ENCODE measurements at regions not wholly inside any gene's neighbourhood (a gene's known extent, or its start where the extent isn't known, plus 50 kb on each side); places are given as distances from the start of the nearest gene placed in this dataset.

- intact Hi-C loops (cut with micrococcal nuclease; ENCODE audit: unreplicated experiment) = no loop called here
- POLR2A ChIA-PET = no interaction called here
These were observed 110.7 kb upstream of the HNRNPA3 start for GRCh38 chr2:177101930-177102329.

GRCh38 chr2:177106212-177106611, 106.4 kb upstream of the HNRNPA3 start:
- ATAC-seq = peak; percentile 74; the same call in 1 of the 2 replicates
- no peak for DNase-seq (ENCODE audit: low read depth, low spot score)
- no TSS peak for BruUV-seq (replicated peaks)

More at GRCh38 chr2:177101930-177102329, 110.7 kb upstream of the HNRNPA3 start:
- in situ Hi-C loops (cut with HindIII; ENCODE audit: low pct_unique_long_range_greater_than_20kb, low sequenced_read_pairs) = no loop called here
- DNase-seq (ENCODE audit: low read depth, low spot score) (no peak), ATAC-seq (no peak)
- H3K4me3 ChIP-seq (ENCODE audit: low read depth in 2 of 2, low read length in 2 of 2) = no peak overlapping the region
- no peaks in the 10 kb centered on the region for H3K9me3 ChIP-seq (ENCODE audit: control insufficient read depth, insufficient read depth, low read depth, low read length)
- H3K4me1 ChIP-seq (ENCODE audit: control insufficient read depth, insufficient read depth, low read length) = no peaks in the 10 kb centered on the region
- no peak overlapping the region for H3K27ac ChIP-seq (ENCODE audit: low read length)
- CTCF ChIA-PET = interaction anchor here (0.7 kb wide), 1 partner anchor 19 kb away, joined by 6 read pairs; no protein-coding TSS in a partner anchor
- H3K27me3 ChIP-seq (ENCODE audit: control insufficient read depth, insufficient read depth, low read length) = no peaks in the 10 kb centered on the region
- no peak for TF ChIP-seq POLR2AphosphoS5 (IDR thresholded peaks at IDR 0.05; ENCODE audit: low read depth, low read length)
- no peak for TF ChIP-seq REST (IDR thresholded peaks at IDR 0.05; ENCODE audit: insufficient read depth in 1 of 2, low read depth in 2 of 2, low read length in 1 of 2)
- BruUV-seq (replicated peaks) = no TSS peak
- H3K36me3 ChIP-seq (ENCODE audit: control insufficient read depth, insufficient read depth, low read length) = no peaks in the 10 kb centered on the region

More at GRCh38 chr2:177106212-177106611, 106.4 kb upstream of the HNRNPA3 start:
- intact Hi-C loops (cut with micrococcal nuclease; ENCODE audit: unreplicated experiment) (no loop called here), in situ Hi-C loops (cut with HindIII; ENCODE audit: low pct_unique_long_range_greater_than_20kb, low sequenced_read_pairs) (no loop called here)
- Histone ChIP-seq H3K36me3 (ENCODE audit: control insufficient read depth, insufficient read depth, low read length) (no peaks in the 10 kb centered on the region), H3K4me3 (ENCODE audit: low read depth in 2 of 2, low read length in 2 of 2) (no peak overlapping the region), H3K27ac (ENCODE audit: low read length) (no peak overlapping the region), H3K9me3 (ENCODE audit: control insufficient read depth, insufficient read depth, low read depth, low read length) (no peaks in the 10 kb centered on the region), H3K27me3 (ENCODE audit: control insufficient read depth, insufficient read depth, low read length) (no peaks in the 10 kb centered on the region), H3K4me1 (ENCODE audit: control insufficient read depth, insufficient read depth, low read length) (no peaks in the 10 kb centered on the region)
- POLR2A ChIA-PET = no interaction called here
- TF ChIP-seq CTCF (IDR thresholded peaks at IDR 0.05) = peak; percentile 39
- no peak for TF ChIP-seq REST (IDR thresholded peaks at IDR 0.05; ENCODE audit: insufficient read depth in 1 of 2, low read depth in 2 of 2, low read length in 1 of 2)
- no peak for TF ChIP-seq POLR2AphosphoS5 (IDR thresholded peaks at IDR 0.05; ENCODE audit: low read depth, low read length)
- CTCF ChIA-PET = no interaction called here
